ENCODE measurements at regions not wholly inside any gene's neighbourhood (a gene's known extent, or its start where the extent isn't known, plus 50 kb on each side); places are given as distances from the start of the nearest gene placed in this dataset.

DNA sequence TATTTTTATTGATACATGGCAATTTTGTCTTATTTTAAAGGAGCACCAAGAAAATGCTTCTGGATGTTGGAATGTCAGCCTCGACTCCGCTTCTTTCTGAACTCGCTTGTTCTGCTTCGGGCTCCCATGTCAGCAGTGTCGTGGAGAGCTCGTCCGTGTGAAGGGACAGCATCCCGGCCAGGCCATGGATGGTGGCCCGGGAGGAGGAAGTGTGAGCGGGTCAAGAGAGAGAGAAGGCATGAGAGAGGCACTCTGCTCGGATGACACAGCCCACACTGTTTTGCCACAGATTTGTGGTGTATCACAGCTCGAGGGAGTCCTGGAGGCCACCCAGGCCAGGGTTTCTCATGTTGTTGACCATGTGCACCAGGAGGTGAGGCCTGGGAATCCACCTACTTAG, 107.0 kb downstream of the TRAPPC11 start:
- no peak for FAIRE-seq
- dilution Hi-C loops (cut with MboI; ENCODE audit: extremely low pct_ligation_motif_present, low sequenced_read_pairs) = no loop called here

DNA sequence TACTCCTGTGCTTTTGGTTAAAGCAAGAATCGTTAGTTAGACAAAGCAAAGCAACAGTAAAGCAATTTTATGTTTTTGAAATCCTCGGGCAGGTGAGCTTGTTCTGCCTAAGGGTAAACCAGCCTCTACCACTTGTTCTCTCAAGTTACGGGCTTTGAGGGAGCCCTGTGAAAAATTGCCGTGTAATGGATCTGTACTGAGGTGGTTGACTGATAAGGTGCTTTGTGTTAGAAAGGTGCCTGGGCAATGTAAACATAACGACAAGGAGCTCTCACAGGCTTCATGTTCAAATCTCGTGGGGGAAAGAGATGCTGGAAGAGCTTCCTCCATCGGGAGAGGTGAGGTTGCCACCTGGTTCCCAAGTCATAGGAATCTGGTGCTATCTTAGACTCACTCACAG, 111.8 kb downstream of the TRAPPC11 start:
- no peak overlapping the region for H3K4me2 ChIP-seq (ENCODE audit: control insufficient read depth, extremely low read depth, insufficient read depth, low read depth, low read length)
- DNase-seq (ENCODE audit: low read depth, low spot score) = no peak
- H3K9me1 ChIP-seq (ENCODE audit: control insufficient read depth, extremely low read depth, insufficient read depth, low read length) = no peaks in the 10 kb centered on the region
- H3K9ac ChIP-seq (ENCODE audit: control insufficient read depth, extremely low read depth, insufficient read depth, low read length) = no peak overlapping the region
- no peaks in the 10 kb centered on the region for H4K20me1 ChIP-seq (ENCODE audit: control insufficient read depth, extremely low read depth, insufficient read depth, low read length)
- no peaks in the 10 kb centered on the region for H3K79me2 ChIP-seq (ENCODE audit: control insufficient read depth, insufficient read depth, low read length)
- no peaks in the 10 kb centered on the region for H3K36me3 ChIP-seq (ENCODE audit: control insufficient read depth in 2 of 2, extremely low read depth in 1 of 2, insufficient read depth in 2 of 2, low read length in 2 of 2)
- FAIRE-seq = no peak
- no peak overlapping the region for H3K27ac ChIP-seq (ENCODE audit: control insufficient read depth, insufficient read depth, low read length)
- H3K27me3 ChIP-seq (ENCODE audit: control insufficient read depth, extremely low read depth, insufficient read depth, low read length) = no peaks in the 10 kb centered on the region
- H3K4me1 ChIP-seq (ENCODE audit: control insufficient read depth, extremely low read depth, insufficient read depth, low read length) = no peaks in the 10 kb centered on the region
- no peak for TF ChIP-seq EZH2 (IDR thresholded peaks at IDR 0.05; ENCODE audit: low read length)
- TF ChIP-seq, protein P1, sequence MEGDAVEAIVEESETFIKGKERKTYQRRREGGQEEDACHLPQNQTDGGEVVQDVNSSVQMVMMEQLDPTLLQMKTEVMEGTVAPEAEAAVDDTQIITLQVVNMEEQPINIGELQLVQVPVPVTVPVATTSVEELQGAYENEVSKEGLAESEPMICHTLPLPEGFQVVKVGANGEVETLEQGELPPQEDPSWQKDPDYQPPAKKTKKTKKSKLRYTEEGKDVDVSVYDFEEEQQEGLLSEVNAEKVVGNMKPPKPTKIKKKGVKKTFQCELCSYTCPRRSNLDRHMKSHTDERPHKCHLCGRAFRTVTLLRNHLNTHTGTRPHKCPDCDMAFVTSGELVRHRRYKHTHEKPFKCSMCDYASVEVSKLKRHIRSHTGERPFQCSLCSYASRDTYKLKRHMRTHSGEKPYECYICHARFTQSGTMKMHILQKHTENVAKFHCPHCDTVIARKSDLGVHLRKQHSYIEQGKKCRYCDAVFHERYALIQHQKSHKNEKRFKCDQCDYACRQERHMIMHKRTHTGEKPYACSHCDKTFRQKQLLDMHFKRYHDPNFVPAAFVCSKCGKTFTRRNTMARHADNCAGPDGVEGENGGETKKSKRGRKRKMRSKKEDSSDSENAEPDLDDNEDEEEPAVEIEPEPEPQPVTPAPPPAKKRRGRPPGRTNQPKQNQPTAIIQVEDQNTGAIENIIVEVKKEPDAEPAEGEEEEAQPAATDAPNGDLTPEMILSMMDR (optimal IDR thresholded peaks at IDR 0.05 in 1 of 3, IDR thresholded peaks at IDR 0.05 in 1 of 3, conservative IDR thresholded peaks at IDR 0.05 in 1 of 3; ENCODE audit: extremely low read depth in 1 of 3, insufficient read depth in 2 of 3, low read length in 3 of 3) = no peak
- dilution Hi-C loops (cut with MboI; ENCODE audit: extremely low pct_ligation_motif_present, low sequenced_read_pairs) = no loop called here
- H2AFZ ChIP-seq (ENCODE audit: control insufficient read depth, low read length) = no peak overlapping the region
- H3K9me3 ChIP-seq (ENCODE audit: control insufficient read depth, low read depth, low read length) = no peaks in the 10 kb centered on the region
- H3K4me3 ChIP-seq (ENCODE audit: control insufficient read depth in 2 of 3, extremely low read depth in 1 of 3, insufficient read depth in 2 of 3, low read depth in 1 of 3, low read length in 3 of 3) = no peak overlapping the region

More for the DNA sequence above, 107.0 kb downstream of the TRAPPC11 start:
- TF ChIP-seq, protein P1 (optimal IDR thresholded peaks at IDR 0.05 in 1 of 3, IDR thresholded peaks at IDR 0.05 in 1 of 3, conservative IDR thresholded peaks at IDR 0.05 in 1 of 3; ENCODE audit: extremely low read depth in 1 of 3, insufficient read depth in 2 of 3, low read length in 3 of 3) = no peak
- no peak for TF ChIP-seq EZH2 (IDR thresholded peaks at IDR 0.05; ENCODE audit: low read length)
- H3K4me2 ChIP-seq (ENCODE audit: control insufficient read depth, extremely low read depth, insufficient read depth, low read depth, low read length) = no peak overlapping the region
- no peak overlapping the region for H3K4me3 ChIP-seq (ENCODE audit: control insufficient read depth in 2 of 3, extremely low read depth in 1 of 3, insufficient read depth in 2 of 3, low read depth in 1 of 3, low read length in 3 of 3)
- H3K27me3 ChIP-seq (ENCODE audit: control insufficient read depth, extremely low read depth, insufficient read depth, low read length) = peaks cover 3% of the 10 kb centered on the region
- no peaks in the 10 kb centered on the region for H3K79me2 ChIP-seq (ENCODE audit: control insufficient read depth, insufficient read depth, low read length)
- DNase-seq (ENCODE audit: low read depth, low spot score) = no peak
- H3K4me1 ChIP-seq (ENCODE audit: control insufficient read depth, extremely low read depth, insufficient read depth, low read length) = no peaks in the 10 kb centered on the region
- no peak overlapping the region for H2AFZ ChIP-seq (ENCODE audit: control insufficient read depth, low read length)
- H3K9me1 ChIP-seq (ENCODE audit: control insufficient read depth, extremely low read depth, insufficient read depth, low read length) = no peaks in the 10 kb centered on the region
- no peaks in the 10 kb centered on the region for H3K9me3 ChIP-seq (ENCODE audit: control insufficient read depth, low read depth, low read length)
- H3K36me3 ChIP-seq (ENCODE audit: control insufficient read depth in 2 of 2, extremely low read depth in 1 of 2, insufficient read depth in 2 of 2, low read length in 2 of 2) = no peaks in the 10 kb centered on the region
- H4K20me1 ChIP-seq (ENCODE audit: control insufficient read depth, extremely low read depth, insufficient read depth, low read length) = no peaks in the 10 kb centered on the region
- no peak overlapping the region for H3K27ac ChIP-seq (ENCODE audit: control insufficient read depth, insufficient read depth, low read length)
- no peak overlapping the region for H3K9ac ChIP-seq (ENCODE audit: control insufficient read depth, extremely low read depth, insufficient read depth, low read length)

All from keratinocyte (primary cell).